ENCODE measurements at regions not wholly inside any gene's neighbourhood (a gene's known extent, or its start where the extent isn't known, plus 50 kb on each side); places are given as distances from the start of the nearest gene placed in this dataset.

DNA sequence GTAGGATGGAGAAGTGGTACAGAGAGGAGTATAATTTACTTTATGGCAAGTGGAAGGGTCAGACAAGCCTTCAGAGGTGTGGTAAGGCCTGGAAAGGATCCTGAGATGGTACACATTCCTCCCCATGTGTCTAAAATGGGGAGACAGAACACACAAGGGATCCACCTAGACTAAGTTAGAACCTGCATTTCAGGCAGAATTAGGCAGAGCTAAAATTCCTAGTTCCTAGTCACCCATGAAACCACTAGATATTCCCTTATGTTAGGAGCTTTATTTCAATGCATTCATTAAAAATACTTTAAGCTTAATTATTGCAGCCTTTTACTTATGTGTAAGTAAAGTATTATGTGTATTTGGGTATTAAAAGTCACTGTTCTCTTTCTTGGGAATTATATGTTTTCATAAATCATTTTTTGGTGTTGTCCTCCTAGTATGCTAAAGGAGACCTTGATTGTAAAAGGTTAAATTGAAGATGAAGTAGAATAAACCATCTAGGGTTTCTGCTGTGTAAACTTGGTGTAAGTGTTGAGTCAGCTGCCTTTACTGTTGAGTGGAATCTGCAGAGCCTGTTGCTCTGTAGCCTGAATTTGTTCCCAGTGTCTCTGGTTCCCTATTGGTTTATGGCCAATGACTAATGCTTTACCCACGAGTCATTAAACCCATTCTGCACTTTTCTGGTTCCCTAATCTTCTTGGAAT is 423.2 kb downstream of the ATP23 start:
- no peak for DNase-seq (ENCODE audit: low spot score)

DNA sequence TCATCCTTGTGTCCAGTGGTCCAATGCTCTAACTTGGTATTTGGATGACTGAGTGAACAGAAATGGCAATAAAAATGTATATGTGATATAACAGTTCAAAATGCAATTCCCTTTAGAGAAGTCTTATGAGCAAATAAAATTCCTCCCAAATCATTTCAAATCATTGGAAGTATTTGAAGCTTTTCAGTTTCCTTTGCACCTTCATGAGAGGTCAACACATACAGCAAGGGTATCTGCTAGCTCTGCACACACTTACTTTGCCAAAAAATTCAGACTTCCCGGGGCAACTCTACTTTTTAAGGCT is 423.7 kb downstream of the ATP23 start:
- DNase-seq (ENCODE audit: low spot score) = no peak

DNA sequence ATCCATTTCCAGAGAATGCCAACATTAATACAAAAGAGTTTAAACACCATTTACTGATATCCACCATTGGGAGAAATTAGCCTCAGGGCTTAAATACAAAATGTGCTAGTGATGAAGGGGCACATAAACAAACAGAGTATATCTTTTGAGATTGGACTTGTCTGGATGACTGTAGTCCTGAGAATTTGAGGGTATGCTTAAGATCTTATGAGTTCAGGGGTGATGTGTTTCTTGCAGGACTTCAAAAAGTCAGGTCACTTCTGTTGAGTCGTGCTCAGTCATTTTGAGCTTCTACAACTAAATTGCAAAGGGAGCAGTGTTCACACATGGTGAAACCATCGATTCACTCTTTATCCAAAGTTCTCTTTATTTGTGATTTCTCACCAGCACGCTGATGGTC is 425.7 kb downstream of the ATP23 start:
- DNase-seq (ENCODE audit: low spot score) = no peak

DNA sequence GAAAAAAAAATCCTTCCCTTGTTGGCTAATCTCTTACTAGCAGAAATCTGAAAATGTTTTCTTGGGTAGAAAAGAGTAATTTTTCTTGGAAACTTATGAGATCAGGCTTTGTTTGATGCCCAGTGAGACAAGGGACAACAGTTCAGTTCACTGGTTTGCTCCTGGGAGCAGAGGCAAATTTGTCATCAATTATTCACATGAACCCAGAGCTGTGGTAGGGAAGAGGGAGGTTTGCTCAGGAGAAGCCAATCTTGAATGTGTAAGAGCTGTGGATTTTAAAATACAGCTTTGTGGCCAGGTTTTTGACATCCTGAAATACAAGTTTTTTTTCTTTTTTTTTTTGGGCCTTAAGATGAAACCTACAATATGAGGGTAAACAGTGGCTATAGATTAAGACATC is 426.6 kb downstream of the ATP23 start:
- no peak for DNase-seq (ENCODE audit: low spot score)

DNA sequence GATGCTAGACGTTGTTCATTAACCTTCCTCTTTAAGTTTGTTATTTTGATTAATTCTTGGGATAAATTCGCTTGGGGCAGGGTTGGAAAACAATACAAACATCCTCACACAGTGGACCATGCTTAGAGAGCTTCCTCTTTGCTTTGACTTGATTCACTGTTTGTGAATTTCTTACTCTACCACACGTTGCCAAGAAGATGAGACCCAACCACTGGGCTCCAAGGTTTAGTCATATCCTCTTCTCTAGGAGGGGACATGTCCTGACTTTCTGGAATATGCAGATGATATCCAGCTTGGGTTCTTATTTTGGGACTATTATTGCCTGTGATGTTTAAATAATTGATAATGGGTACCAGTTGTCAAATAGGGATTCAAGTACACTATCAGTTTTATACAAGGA is 428.2 kb downstream of the ATP23 start:
- no peak for DNase-seq (ENCODE audit: low spot score)

DNA sequence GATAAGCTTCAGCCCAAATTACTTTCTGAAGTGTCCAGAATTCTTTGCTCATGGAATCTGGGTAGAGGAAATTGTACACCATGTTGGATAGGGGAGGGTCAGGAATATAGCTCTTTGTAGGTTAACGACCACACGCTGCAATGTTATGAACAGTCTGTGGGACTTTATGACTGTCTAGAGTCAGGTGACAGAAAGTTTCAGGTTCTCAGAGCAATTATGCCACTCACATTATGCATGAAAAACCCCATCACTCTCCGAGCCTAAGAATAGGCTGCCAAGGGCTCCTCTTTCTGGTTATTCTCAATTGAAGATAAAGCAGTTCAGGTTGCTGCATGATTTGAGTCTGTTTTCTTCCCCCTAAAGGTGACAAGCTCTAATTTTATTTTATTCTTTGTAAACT is 430.9 kb downstream of the ATP23 start:
- DNase-seq (ENCODE audit: low spot score) = no peak

DNA sequence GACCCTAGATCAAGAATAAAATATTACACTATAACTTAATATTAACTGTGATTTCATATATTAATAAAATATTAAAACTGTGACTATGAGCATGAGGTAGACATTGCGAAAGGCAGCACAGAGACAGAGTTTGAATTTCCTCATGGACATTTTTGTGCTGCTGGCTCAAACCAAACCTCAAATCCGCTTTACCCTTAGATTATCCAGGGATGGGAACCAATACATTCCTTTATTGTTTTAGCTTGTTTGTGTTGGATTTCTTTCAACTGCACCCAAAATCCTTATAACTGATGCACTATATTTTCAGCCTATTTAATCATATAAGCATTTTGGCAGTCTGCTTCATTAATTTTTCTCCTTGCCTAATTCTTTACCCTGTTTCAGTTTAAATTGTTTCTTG is 436.7 kb downstream of the ATP23 start:
- DNase-seq (ENCODE audit: low spot score) = no peak

DNA sequence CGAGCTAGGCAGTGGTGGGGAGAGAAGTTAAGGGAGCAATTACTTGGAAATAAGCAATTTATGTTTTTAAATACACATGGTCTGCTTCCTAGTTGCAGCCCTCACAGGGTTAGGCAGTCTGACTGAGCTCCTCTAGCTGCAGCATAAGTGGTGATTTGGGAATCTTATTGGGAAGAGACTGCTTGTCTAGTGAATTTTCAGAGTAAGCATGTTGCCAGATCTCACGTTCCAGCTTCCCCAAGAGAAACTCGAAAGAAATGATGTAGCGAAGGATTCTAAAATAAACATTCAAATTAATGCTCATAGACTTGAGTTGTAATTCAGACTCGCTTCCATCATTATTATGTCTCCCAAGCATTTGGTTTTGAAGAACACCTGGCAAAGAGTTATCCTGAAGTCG is 440.2 kb downstream of the ATP23 start:
- DNase-seq (ENCODE audit: low spot score) = no peak

DNA sequence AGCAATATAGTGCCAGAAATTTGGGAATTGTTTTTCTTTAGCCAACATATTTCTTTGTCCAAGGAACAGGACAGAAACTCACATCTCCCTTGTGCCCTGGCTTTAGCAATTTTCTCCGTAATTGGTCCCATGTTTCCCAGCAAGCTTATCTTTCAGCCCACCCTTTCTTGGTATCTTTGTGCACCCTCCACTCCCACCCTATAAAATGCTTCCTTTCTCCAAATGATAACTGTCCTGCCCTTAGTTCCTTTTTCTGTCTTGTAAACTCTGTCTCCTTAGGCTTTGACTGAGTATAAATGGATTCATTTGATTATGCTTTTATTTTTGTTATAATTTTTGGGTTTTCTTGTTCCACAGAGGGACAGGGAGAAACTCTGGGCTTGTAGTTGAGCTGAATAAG is 442.8 kb downstream of the ATP23 start:
- no peak for DNase-seq (ENCODE audit: low spot score)

DNA sequence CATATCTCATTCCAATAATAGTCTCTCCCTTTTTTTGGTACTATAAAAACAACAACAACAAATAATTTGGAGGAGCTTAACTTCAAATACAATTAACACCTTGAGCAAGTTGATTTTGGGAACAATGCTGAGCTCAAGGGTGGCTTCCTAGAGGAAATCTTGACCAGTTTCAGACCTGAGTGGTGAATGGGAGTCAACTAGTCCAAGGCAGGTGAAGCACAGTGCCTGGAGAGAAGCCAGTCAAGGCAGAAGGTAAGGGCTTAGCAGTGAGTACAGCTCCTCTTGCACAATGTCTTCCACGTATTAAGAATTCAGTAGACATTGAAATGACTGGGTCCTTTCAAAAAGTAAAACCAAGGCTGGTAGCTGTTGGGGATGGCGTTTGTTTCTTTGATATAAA is 444.8 kb downstream of the ATP23 start:
- no peak for DNase-seq (ENCODE audit: low spot score)

DNA sequence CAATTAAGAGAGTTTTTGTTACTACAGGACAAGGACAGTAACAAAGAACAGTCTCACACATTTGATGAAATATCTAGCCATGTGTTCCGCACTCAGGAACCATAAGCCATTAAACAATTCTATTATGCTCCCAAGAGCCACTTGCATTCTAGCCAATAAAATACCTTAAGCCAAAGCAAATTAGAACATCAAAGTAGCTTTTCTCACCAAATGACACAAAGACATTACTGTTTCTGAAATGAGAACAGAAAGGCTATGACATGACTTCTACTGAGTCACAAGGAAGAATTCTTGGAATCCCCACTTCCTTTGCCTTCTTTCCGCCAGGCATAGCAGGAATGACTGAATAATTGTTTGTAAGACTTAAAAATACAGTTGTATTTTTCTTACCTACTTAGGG is 445.8 kb downstream of the ATP23 start:
- DNase-seq (ENCODE audit: low spot score) = no peak

DNA sequence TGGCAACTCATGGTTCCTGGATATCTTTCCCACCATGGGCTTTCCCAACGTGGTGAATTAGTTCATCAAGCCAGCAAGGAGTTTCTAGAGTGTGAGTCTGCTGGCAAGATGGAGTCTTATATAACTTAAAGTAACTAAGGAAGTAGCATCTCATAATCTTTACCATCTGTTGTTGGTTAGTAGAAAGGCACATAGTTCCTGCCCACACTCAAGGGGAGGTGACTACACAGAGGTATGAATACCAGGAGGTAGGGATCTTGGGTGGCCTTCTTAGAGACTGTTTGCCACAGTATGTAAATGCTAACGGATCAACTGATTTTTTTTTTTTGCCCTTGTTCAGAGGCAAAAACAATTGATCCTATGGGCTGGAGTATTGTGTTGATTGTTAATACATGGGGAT is 446.9 kb downstream of the ATP23 start:
- no peak for DNase-seq (ENCODE audit: low spot score)

DNA sequence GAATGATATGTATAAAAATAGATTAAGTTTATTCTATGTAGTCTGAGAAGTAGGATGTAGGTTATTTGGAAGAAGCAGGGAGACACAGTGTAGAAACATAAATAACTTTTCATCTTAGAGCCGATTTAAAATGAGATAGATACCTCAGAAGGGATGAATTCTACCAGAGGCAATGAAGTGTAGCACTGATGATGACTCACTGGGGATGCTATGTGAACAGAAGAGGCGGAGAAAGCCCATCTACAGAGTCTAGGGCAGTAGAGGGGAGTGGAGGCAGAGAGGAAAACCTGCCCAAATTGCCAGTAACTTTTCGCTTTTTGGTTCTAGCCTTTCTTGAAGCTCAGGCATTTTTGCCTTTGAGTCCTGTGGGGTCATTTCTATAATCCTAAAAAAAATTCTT is 451.8 kb downstream of the ATP23 start:
- no peak for DNase-seq (ENCODE audit: low spot score)

DNA sequence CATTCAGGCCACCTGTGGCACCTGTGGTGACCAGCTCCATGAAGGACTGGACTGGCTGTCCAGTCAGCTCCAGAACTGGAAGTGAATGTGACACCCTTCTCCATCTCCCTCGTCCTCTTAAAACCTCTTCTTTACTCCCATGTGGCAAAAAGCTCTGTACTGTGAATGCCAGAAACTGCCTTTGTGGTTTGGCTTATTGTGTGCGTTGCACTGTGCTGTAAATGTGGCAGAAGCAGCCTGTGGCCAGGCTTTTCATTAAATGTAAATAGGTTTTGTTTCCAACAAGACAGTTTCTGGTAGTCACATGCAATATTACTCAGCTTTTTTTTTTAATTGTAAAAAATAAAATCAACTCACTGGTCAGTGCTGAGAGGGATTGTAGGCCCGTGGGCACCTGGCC is 453.7 kb downstream of the ATP23 start:
- DNase-seq (ENCODE audit: low spot score) = no peak

DNA sequence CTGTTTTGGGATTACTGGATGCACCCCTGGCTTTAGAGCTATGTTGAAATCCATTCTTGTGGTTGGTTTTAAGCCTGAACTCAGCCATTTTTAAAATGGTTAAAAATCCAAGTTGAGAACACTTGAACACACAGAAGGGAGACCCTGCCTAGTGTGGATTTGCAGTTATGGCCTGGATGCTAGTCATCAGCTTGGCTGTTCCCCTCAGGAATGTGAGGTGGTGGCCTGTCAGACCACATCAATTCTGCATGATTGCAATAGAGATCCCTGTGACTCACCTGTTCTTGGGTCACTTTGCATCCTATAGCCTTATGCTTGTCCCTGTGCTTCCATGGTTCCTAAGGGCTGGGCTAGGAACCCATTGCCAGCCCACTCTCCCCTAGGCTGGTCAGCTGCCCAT is 454.1 kb downstream of the ATP23 start:
- no peak for DNase-seq (ENCODE audit: low spot score)

DNA sequence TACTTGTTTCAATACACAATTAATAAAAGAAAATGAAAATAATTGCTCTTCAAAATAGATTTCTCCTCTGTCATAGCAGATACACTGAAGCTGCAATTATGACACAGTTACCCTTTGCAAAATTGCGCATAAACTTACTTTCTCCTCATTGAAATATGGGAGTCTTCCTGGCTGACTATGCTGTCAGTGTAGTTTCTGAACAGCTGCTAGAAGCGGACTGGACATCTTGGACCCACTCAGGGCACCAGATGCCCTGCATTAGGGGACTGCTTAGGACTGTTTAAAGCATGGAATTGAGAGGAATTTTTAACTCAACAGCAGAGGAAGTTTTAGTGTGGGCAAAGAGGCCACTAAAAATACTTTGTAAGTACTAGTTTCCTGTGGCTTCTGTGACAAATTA is 454.9 kb downstream of the ATP23 start:
- DNase-seq (ENCODE audit: low spot score) = no peak

DNA sequence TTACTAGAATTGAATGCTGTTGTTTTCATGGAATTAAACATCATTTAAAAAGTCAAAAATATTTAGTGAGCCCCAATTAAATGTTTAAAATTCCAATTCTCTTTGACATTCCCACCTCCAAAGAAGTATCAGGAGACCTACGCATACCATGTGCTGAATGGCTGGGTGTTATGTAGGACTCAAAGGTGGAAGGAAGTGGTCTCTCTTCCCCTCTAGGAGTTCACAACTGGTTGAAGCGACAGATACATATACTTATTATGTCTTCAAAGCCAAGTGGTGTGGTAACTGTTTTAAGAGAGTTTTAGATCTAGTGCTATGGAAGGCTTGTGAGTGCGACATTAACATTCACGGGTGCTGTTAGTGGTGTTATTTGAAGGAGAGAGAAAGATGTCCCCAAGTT is 464.0 kb downstream of the ATP23 start:
- DNase-seq (ENCODE audit: low spot score) = no peak

DNA sequence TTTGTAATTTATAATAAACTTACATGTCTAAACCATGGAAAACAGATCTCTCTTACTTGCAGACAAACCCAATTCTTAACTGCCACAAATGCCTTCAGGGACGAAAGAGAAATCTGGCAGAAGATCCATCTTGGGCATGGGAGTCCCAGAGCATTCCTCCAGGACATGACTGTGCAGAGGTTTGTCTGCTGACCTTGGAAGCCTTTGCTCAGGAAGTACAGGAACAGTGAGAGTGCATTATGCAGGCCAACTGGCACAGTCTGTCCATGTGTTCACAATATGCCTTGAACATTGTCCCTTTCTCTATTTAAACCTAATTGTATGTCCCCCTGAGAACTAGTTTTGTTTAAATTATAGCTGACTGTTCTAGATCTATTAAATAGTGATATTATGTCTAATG is 467.1 kb downstream of the ATP23 start:
- no peak for DNase-seq (ENCODE audit: low spot score)

DNA sequence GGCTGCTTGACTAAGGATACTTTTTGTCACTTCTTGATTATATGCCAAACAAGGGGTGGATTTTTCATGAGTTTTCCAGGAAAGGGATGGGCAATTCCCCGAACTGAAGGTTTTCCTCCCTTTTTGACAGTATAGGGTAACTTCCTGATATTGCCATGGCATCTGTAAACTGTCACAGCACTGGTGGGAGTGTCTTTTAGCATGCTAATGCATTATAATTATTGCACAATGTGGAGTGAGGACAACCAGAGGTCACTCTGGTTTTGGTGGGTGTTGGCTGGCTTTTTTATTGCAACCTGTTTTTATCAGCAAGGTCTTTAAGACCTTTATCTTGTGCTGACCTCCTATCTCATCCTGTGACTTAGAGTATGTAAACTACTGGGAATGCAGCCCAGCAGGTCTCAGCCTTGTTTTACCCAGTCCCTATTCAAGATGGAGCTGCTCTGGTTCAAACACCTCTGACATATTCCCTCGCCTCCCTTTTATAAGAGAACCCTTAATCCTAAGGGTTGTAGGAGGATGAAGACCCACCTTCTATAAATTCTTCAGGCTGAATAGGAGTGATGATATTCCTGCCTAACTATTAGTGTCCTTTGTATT is 471.2 kb downstream of the ATP23 start:
- DNase-seq (ENCODE audit: low spot score) = no peak

DNA sequence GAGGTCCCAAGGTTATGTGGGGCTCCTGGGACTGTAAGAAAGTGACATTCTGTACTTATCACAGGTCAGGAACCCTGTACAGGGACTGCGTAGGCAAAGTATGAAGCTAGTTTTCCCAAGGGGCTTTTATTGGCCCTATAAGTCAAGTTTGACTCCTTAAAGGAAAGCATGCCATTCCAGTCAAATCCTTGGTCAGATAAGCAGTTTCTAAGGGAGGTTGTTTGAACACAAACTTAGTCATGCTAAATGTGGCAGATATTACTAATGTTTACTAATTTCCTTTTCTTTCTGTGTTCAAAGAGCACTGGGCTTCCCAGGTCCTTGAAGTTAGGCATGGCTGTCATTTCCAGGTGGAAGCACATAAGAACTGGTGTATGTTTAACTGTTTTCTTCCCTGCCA is 472.4 kb downstream of the ATP23 start:
- no peak for DNase-seq (ENCODE audit: low spot score)

DNA sequence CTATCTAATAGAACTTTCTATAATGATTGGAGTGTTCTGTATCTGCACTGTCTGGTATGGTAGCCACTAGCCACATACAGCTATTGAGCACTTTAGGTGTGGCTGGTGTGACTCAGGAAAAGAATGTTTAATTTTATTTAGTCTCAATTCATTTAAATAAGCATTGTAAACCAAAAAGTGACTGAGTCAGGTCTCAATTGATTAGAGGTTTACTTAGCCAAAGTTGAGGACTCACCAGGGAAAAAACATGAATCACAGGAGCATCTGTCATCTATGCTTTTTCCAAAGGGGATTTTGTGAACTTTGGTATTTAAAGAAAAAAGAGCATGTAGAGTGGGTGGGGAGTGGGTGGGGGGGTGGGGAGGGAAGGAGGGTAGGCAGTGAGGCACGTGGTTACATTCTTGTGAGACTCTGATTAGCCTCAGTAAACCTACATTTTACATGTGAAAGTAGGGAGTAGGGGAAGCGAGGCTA is 473.1 kb downstream of the ATP23 start:
- DNase-seq (ENCODE audit: low spot score) = no peak

DNA sequence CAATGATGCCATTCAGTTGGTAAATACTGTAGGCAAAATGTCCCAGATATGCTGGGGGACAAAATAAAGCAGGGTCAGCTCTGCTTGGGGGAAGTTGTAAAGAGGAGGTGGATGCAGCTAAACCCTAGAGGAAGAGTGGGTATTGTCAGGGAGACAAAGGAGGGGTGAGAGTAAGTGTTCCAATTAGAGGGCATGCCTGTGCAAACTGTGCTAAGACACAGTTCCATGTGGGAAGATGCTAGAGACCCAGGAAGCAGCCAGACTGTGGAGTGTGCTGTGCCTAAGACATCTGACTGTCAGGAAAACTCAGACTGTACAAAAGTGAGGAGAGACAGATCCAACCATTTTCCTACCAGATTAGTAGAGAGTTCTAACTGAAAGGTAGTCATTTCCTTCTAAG is 474.3 kb downstream of the ATP23 start:
- DNase-seq (ENCODE audit: low spot score) = no peak

DNA sequence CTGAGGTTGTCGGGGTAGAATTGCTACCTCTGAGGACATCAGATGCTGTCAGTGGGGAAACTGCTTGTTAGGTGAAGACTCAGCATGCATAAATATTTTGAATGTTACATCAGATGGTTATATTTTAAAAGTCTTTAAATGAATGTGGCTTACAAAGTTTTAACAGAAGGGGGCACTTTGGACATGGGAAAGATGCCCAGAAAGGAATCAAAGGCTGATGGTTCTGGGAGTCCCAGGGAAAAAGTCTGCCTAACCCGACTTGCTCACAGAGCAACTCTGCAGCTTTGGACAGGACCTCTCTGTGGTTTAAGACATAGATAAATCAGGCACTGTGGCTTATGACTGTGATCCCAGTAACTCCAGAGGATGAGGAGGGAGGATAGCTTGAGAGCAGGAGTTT is 474.9 kb downstream of the ATP23 start:
- DNase-seq (ENCODE audit: low spot score) = no peak

DNA sequence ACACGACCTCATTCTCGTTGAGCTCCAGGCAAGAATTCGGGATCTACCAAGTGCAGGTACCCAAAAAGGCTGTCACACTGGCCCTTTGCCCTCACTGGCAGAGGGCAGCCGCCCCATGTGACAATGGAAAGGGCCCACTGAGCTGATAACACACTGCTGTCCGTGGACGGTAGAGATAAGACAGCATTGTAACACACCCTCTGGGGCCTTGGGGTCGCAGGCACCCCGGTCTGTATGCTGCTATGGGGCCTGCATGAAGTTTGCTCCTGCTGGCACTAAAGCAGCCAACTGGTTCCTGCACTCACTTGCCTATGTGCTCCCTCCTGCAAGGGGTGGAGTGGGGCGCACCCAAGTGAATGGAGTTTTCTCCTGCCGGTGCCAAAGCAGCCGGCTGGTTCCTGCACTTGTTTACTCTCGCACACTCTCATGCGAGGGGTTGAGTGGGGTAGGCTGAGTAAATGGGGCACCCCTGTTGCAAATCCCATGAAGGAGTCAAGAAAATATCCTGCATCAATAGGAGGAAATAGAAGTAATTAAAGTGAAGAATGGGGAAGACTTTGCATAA is 477.9 kb downstream of the ATP23 start:
- no peak for DNase-seq (ENCODE audit: low spot score)

All from NAMALWA (cell line).